HG03520 (cell line): ENCODE measurements at regions not wholly inside any gene's neighbourhood (a gene's known extent, or its start where the extent isn't known, plus 50 kb on each side); places are given as distances from the start of the nearest gene placed in this dataset.
"Not testable (repeated sequence)": the region's sequence is repeated elsewhere in the genome, so short reads cannot be mapped to it uniquely, and the experiment has no call there.

ENCODE experiments used
- ATAC-seq: cut with Tn5 transposase; IDR thresholded peaks from one replicate; pipeline ENCODE4 v1.9.1; 2021; ENCODE audit warnings: mild to moderate bottlenecking, moderate library complexity; ENCODE audit not compliant: unreplicated experiment

DNA sequence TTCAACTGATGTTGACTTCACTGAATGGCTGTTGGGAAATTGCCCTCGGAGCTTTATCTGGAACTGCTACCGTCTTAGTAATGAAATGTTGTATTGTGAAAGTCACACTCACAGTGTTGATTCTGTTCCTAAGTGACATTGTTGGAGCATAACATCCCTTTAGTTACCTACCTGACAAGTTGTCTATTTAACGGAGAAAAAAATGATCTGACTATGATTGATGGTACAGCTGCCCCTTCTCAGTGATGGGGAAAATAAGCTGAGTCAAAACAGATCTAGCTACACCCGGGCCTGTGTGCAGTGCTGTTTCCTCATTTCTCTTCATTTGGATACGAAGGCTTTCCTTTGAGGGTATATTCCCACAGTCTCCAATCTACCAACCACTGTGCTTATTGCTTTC is 472.3 kb upstream of the BRINP3 start:
- ATAC-seq: no peak

DNA sequence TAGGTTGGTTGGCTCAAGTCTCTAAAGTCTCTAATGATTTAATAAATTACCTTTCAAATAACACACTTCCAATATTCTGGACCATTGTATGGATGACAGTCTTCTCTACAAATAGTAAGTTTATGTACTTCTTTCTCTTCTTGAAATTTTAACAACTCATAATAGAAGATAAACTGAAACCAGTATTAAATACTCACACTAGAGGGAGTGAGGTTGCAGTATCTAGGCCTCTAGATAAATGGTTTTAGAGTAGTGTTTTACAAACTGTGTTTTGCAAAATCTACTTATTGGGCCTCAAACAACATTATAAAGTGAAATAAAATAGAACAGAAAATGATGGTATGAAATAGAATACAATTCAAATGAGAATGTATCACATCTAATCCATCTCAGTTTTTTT is 479.9 kb upstream of the BRINP3 start:
- ATAC-seq: no peak

DNA sequence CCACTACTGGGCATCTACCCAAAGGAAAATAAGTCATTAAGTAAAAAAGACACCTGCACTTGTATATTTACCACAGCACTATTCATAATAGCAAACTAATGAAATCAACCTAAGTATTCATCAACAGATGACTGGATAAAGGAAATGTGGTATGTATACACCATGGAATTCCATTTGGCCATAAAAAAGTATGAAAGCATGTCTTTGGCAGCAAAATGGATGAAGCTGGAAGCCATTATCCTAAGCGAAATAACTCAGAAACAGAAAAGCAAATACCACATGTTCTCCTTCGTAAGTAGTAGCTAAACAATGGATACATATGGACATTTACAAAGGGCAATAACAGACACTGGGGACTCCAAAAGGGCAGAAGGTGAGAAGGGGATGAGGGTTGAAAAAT is 485.7 kb upstream of the BRINP3 start:
- ATAC-seq: no peak

DNA sequence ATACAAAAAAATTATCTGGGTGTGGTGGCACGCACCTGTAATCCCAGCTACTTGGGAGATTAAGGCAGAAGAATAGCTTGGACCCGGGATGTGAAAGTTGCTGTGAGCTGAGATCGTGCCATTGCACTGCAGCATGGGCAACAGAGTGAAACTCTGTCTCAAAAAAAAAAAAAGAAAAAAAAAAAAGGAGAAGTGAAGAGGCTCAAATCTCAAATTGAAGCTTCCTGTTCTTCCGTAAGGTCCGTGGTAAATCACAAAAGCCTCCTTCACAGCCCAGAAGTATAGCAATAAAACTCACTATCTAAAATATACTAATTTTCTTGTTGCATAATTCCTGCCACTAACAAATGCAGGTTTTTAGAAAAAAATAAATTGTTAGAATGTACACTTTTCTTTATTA is 498.2 kb upstream of the BRINP3 start:
- no peak for ATAC-seq

DNA sequence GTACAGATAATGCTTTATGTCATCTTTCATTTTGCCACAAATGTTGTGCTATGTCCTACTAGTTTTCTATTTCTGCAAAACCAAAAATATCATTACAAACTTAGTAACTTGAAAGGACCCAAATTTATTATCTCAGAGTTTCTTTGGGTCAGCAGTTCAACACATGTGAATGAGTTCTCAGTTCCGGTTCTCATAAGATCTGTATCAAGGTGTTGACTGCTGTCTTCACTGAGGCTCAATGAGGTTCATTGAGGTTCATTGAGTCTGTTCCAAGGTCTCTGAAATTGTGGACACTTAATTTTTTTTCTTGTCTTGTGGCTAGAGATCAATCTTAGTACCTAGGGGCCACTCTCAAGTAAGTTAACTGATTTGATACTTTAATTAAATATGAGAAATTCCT is 525.1 kb upstream of the BRINP3 start:
- no peak for ATAC-seq

DNA sequence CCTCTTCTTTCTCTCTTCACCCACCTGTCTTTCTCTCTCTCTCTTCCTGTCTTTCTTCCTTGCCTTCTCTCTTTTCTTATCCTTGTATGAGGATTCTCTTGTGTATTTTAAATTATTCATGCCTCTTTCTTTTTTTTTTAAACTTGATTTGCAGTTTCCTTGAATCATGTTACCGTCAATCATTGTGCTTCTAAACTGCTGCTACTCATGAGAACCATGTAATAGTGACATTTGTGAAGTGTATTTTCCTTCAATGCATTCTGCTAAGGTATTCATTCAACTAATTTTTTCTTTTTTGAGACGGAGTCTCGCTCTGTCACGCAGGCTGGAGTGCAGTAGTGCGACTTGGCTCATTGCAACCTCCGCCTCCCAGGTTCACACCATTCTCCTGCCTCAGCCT is 539.1 kb upstream of the BRINP3 start:
- no peak for ATAC-seq

DNA sequence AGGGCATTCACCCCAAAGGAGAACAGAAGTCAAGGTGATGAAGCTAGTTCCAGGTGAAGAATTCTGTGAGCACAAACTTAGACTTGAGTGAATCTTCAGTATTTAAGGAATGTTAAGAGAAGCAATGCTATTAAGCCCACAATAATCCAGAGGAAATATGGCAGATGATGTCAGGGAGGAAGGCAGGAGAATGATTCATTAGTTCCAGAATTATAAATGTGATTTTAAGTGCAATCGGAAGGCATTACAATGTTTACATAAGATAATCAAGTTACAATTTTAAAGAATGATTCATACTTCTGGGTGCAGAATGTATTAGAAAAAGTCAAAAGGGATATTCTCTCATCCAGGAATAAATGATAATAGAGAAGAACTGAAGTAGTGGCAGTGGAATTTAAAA is 545.2 kb upstream of the BRINP3 start:
- no peak for ATAC-seq

DNA sequence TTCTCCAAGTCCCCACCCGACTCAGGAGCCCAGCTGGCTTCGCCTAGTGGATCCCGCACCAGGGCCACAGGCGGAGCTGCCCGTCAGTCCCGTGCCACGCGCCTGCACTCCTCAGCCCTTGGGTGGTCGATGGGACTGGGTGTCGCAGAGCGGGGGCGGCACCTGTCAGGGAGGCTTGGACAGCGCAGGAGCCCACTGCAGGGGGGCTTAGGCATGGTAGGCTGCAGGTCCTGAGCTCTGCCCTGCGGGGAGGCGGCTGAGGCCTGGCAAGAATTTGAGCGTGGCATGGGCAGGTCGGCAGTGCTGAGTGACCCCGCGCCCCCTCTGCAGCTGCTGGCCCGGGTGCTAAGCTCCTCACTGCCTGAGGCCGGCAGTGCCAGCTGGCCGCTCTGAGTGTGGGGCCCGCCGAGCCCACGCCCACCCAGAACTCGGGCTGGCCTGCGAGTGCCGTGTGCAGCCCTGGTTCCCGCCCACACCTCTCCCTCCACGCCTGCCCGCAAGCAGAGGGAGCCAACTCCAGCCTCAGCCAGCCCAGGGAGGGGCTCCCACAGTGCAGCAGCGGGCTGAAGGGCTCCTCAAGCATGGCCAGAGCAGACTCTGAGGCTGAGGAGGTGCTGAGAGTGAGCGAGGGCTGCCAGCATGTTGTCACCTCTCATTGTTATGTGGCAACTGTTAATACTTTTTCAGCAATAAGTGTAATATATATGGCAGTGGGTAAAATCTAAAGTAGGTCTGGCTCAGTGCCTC is 548.4 kb upstream of the BRINP3 start:
- no peak for ATAC-seq

DNA sequence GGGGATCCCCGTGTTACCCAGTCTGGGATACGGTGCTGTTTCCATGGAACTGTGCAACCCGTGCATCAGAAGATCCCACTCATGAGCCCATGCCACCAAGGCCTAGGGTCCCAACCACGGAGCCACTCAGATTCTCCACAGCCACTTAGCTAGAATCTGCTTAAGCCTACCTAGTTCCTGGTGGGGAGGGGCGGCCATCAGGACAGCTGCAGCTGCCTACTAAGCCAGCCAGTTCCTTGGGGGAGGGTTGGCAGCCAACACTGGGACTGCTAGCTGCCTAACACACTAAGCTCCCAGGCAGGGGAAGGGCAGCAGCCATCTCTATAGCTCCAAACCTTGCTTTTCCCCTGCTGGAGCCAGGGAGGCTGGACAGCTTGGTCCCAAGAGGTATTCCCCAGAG is 549.2 kb upstream of the BRINP3 start:
- no peak for ATAC-seq

DNA sequence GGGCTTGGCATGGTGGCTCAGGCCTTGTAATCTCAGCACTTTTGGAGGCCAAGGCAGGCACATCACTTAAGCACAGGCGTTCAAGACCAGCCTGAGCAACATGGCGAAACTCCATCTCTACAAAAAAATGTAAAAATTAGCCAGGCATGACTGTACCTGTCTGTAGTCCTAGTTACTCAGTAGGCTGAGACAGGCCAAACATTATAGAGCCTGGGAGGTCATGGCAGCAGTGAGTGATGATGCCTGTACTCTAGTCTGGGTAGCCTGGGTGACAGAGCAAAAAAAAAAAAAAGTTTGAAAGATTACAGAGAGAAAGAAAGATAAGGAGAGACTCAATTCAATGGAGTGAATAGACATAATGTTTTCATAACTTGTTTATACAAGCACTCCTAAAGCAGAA is 556.5 kb upstream of the BRINP3 start:
- no peak for ATAC-seq

DNA sequence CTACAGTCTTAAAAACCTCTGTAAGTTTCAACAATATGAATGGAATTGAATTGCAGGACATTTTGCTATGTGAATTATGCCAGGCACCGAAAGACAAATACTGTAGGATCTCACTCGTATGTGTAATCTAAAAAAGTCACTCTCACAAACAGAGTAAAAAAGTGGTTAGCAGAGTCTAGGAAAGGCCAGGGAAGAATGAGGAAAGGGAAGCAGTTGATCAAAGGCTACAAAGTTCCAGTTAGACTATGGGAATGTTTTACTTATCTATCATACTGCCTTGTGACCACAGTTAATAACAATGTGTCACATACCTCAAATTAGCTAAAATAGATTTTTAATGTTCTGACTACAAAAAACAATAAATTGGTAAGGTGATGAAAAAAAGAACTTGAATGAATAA is 565.4 kb upstream of the BRINP3 start:
- ATAC-seq: no peak

DNA sequence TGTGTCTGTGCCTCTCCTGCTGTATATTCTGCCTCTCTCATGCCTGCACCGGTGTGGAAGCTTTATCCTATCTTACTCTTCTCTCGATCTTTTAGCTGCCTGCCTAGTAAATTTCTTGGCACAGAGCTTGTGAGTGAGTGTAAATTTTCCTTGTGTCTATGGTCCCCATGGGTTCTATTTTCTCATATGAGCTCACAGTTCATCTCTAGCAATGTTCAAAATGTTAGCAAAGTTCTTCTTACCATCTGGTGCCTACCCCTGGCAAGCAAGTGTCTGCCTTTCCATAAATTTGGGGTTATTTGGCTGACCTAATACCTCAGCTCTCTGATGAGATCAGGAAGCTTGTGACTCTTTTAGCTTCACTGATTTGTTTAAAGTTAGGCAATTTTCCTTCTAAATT is 572.1 kb upstream of the BRINP3 start:
- ATAC-seq: no peak

DNA sequence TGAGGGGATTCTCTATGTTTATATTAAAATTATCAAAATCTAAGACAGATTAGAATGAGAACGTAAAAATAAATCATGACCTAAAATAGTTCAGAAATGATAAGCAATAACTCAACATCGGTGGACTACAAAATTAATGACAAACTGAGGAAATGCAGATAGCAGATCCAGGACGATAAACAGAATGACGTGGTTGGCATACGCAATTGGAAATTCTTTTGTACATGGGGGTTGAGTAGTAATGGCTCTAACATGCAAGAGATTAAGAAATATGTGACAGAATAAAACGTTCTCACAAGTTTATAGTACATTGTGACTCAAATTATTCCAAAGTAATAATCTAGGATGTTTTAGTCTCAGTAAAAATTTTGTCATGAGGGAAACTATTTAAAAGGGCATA is 575.2 kb upstream of the BRINP3 start:
- ATAC-seq: no peak

DNA sequence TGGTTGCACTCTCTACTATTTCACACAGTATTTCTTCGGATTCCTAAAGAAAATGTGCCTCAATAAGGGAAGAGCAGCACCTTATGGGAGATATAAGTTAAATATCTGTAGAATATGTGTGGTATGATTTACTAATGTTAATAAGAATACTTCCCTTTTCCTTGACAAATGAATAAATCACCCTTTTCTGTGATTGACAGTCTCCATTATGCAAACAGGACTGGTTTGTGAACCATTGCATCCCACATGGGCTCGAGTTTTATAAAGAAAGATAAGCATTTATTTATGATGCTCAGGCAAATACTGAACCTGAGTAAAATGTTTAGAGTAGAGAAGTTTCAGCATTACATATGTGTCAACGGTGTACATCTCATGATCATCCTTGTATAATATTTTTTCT is 587.7 kb upstream of the BRINP3 start:
- no peak for ATAC-seq

DNA sequence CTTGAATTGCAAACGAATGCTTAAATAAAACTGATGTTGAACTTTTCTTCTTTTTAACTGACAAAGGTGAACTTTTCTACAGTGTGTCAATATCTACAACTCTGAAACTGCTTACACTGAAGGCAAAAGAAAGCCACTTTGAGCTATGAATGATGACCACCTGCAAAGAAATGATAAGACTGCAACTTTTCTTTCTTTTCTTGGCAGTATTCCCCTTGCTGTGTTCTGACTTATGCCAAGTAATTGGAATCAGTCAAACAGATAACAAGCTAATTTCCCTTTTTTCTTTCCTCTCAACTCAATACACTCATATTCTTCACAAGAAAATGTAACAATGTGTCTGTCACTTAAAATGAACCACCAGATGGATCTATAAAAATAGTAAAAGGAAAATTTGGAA is 588.1 kb upstream of the BRINP3 start:
- ATAC-seq: no peak

DNA sequence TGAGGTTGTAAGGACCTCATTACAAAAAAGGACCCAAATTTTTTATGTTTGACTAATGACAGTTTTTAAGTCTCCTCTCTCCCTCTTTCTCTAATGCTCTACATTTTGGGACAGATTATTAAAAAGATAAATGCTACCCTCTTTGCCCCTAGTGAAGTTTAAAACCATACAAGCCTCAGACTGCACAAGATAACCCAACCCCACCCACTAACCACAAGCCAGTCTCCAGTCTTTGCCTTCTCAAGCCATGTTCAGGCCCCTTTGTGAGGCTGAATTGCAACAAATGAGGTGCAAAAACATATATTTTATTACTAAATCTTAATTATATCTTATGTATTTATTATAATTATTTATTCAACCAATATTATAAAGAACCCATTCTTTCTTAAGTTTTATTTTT is 597.2 kb upstream of the BRINP3 start:
- no peak for ATAC-seq

DNA sequence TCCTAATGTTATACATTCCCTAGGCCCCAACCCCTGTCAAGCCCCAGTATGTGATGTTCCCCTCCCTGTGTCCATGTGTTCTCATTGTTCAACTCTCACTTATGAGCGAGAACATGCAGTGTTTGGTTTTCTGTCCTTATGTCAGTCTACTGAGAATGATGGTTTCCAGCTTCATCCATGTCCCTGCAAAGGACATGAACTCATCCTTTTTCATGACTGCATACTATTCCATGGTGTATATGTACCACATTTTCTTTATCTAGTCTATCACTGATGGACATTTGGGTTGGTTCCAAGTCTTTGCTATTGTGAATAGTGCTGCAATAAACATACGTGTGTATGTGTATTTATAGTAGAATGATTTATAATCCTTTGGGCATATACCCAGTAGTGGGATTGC is 605.4 kb upstream of the BRINP3 start:
- ATAC-seq: not testable (repeated sequence)

DNA sequence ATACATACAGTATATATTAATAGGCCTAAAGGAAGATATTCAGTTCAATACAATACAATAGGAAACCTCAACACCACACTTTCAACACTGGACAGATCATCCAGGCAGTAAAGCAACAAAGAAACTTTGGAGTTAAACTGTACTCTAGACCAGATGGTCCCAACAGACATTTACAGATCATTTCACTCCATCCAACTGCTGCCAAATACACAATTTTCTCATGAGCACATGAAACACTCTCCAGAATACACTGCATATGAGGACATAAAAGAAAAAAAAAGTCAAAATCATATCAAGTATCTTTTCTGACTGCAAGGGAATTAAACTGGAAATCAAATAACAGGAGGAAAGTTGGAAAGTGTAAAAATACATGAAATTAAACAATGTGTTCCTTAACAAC is 607.5 kb upstream of the BRINP3 start:
- no peak for ATAC-seq

DNA sequence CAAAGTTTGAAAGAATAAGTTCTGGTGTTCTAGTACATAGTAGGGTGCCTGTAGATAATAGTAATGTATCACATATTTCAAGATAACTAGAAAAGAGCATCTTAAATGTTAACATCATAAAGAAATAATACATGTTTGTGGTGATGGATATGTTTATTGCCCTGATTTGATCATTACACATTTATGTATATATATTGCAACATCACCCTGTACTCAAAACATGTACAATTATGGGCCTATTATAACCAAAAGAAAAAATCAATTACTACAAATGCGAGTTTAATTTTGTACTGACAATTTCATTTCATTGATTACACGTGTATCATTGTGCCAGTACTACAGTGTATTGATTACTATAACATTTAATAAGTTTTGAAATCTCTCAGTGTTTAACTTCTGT is 609.2 kb upstream of the BRINP3 start:
- no peak for ATAC-seq

DNA sequence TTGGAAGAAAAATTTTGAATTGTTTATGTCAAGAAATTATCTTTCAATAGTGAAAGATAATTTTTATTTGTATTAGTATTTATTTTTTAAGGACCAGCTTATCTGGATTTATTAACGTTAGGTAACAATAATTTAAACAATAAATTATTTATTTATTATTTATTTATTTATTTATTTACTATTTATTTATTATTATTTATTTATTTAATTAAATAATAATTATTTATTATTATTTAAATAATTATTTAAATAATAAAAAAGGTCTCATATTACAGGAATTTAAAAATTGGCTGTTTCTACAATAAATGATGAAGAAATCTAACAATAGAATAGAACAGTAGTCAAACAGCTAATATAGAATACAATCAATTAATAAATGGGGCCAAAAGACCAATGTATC is 618.7 kb upstream of the BRINP3 start:
- ATAC-seq: no peak

DNA sequence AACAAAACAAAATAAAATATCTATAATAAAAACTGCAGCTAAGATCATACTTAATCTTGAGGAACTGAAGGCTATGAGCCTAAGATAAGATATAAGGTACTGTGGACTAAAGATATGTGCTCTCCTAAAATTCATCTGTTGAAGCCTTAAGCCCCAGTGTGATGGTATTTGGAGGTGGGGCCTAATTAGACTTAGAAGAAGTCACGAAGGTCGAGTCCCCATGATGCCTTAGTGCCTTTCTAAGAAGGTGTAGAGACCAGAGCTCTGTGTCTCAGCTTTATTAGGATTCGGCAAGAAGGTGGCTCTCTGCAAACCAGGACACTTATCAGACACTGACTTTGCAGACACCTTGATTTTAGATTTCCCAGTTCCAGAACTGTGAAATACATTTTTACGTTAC is 622.0 kb upstream of the BRINP3 start:
- no peak for ATAC-seq

DNA sequence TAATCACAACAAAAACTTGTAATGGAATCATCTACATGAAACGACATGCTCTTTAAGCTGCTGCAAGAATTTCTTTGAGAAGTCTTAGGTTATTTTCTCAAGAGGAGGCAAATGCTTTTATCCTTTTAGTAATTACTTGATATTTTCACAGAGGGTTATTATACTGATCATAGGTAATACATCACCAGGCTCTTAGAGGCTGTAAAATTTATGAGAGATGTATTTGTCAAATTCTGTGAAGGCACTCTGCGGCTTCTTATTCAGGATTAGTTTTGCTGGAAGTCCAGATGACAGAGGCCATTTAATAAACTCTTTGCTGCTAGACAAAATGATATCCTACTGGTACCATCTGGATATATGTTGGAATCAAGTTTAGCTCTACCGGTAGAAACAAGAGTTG is 624.3 kb upstream of the BRINP3 start:
- ATAC-seq: no peak

DNA sequence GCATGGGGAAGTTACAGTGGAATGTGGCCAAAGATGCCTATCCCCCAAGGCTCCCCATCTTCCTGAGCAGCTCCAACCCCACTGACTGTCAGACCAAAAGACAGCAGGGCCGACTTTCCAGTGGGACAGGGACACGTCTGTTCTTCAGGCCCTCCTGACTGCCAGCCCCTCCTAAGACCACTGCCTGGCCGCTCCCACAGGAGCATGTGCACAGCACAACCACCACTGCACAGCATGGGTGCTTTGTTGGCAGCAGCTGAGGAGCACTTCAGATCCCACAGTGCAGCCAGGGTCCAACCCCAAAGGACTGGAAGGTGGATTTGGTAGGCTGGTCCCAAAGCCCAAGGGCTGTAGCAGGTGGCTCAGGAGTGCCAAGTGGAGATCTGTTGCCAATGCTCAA is 648.3 kb upstream of the BRINP3 start:
- no peak for ATAC-seq
